ENCODE measurements at regions not wholly inside any gene's neighbourhood (a gene's known extent, or its start where the extent isn't known, plus 50 kb on each side); places are given as distances from the start of the nearest gene placed in this dataset.

DNA sequence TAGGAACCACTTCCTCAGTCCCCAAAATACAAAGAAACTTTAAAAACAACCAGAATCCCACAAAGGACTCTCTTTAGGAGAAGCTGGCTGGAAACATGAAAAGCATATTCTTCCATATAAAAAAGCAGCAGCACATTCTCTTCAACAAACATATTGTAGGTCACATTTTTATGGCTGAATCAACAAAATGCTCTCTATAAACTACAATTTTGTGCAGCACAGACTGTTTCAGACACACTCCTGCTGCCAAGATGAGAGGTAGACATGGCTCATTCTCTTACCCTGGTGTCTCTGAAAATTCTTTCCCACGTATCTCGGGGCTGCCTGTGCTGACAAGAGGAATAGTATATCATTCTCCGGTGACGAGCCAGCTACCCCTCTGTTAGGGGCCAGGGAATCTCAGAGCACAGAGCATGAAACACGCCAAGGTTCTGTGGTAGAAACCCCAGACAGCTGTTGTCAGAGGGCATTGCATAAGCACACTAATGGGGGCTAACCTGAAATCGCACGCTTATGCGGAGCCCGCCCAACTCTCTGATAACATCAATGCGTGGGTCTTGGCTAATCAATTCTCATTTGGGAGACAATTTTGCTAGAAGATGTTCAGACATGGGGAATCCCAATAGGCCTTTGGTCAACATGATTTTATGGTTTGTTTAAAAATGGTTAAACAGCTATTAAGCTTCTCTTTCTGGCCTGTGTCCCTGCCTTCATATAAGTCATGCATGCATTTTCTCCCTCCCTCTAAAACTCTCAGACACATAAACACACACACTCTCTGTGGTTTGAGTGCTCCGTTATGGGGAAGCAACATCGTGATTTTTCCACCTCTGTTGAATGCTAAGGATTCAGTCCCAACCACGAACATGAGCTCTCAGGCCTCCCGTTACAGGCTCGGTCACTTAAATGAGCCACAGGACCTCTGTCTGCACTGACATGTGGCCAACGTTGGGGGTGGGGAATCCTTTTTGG lies 177.5 kb downstream of the INO80D start (continued):
- no peak for TF ChIP-seq POLR2AphosphoS5 (IDR thresholded peaks at IDR 0.05; ENCODE audit: low read depth, low read length)

DNA sequence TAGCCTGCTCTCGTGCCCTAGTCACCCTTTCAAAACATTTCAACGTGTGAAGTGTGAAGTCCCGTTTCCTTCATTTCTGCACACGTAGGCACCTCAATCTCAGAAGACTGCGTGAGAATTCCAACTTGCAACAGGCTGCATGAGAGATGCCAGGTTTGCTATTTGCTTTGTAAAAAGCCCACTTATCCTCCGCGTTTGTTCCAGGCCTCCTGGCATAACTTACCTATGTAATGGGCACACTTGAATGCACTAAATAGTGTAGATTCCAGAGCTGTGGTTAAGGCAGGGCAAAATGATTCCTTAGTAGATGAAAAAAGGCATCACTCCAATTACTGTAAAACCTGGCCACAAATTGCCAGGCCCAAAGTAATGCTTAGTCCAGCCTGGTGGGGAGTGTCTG lies 179.6 kb downstream of the INO80D start:
- Histone ChIP-seq H3K27me3 (ENCODE audit: control insufficient read depth, insufficient read depth, low read length) (peaks cover 4% of the 10 kb centered on the region), H3K36me3 (ENCODE audit: control insufficient read depth, insufficient read depth, low read length) (no peaks in the 10 kb centered on the region), H3K4me1 (ENCODE audit: control insufficient read depth, insufficient read depth, low read length) (no peaks in the 10 kb centered on the region), H3K9me3 (ENCODE audit: control insufficient read depth, insufficient read depth, low read depth, low read length) (no peaks in the 10 kb centered on the region), H3K27ac (ENCODE audit: low read length) (no peak overlapping the region), H3K4me3 (ENCODE audit: low read depth in 2 of 2, low read length in 2 of 2) (no peak overlapping the region)
- no peak for DNase-seq (ENCODE audit: low read depth, low spot score)
- in situ Hi-C loops (cut with HindIII; ENCODE audit: low pct_unique_long_range_greater_than_20kb, low sequenced_read_pairs) = no loop called here
- ChIA-PET POLR2A (no interaction called here), CTCF (no interaction called here)
- BruUV-seq (replicated peaks) = no TSS peak
- intact Hi-C loops (cut with micrococcal nuclease; ENCODE audit: unreplicated experiment) = no loop called here
- no peak for ATAC-seq
- TF ChIP-seq TCF7L2 (IDR thresholded peaks at IDR 0.05; ENCODE audit: low read depth, low read length) (no peak), SIN3A (IDR thresholded peaks at IDR 0.05; ENCODE audit: borderline replicate concordance, insufficient read depth, low read depth, low read length) (no peak), POLR2AphosphoS5 (IDR thresholded peaks at IDR 0.05; ENCODE audit: low read depth, low read length) (no peak)
- TF ChIP-seq, protein P1, sequence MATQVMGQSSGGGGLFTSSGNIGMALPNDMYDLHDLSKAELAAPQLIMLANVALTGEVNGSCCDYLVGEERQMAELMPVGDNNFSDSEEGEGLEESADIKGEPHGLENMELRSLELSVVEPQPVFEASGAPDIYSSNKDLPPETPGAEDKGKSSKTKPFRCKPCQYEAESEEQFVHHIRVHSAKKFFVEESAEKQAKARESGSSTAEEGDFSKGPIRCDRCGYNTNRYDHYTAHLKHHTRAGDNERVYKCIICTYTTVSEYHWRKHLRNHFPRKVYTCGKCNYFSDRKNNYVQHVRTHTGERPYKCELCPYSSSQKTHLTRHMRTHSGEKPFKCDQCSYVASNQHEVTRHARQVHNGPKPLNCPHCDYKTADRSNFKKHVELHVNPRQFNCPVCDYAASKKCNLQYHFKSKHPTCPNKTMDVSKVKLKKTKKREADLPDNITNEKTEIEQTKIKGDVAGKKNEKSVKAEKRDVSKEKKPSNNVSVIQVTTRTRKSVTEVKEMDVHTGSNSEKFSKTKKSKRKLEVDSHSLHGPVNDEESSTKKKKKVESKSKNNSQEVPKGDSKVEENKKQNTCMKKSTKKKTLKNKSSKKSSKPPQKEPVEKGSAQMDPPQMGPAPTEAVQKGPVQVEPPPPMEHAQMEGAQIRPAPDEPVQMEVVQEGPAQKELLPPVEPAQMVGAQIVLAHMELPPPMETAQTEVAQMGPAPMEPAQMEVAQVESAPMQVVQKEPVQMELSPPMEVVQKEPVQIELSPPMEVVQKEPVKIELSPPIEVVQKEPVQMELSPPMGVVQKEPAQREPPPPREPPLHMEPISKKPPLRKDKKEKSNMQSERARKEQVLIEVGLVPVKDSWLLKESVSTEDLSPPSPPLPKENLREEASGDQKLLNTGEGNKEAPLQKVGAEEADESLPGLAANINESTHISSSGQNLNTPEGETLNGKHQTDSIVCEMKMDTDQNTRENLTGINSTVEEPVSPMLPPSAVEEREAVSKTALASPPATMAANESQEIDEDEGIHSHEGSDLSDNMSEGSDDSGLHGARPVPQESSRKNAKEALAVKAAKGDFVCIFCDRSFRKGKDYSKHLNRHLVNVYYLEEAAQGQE (IDR thresholded peaks at IDR 0.05; ENCODE audit: insufficient read depth in 1 of 2, low read depth in 2 of 2, low read length in 1 of 2) = no peak
- TF ChIP-seq, protein P2, sequence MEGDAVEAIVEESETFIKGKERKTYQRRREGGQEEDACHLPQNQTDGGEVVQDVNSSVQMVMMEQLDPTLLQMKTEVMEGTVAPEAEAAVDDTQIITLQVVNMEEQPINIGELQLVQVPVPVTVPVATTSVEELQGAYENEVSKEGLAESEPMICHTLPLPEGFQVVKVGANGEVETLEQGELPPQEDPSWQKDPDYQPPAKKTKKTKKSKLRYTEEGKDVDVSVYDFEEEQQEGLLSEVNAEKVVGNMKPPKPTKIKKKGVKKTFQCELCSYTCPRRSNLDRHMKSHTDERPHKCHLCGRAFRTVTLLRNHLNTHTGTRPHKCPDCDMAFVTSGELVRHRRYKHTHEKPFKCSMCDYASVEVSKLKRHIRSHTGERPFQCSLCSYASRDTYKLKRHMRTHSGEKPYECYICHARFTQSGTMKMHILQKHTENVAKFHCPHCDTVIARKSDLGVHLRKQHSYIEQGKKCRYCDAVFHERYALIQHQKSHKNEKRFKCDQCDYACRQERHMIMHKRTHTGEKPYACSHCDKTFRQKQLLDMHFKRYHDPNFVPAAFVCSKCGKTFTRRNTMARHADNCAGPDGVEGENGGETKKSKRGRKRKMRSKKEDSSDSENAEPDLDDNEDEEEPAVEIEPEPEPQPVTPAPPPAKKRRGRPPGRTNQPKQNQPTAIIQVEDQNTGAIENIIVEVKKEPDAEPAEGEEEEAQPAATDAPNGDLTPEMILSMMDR (IDR thresholded peaks at IDR 0.05) = no peak

DNA sequence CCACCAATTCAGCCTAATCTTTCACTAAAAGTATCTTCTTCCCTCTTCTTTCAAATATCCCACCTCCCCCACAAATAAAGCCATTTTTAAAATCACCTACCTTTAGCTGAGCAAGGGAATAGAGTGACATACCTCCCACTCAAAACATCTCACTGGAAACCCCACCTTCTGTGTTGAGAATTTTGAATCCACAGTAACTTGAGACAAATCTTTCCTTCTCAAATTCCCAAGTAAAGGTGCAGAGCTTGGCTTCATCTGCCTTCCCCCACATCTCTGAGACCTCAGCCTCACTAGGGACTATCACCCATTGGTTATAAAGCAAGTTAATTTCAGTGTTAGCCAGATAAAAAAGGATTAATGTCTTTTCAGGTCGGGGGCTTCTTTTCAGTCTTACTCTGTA lies 180.4 kb downstream of the INO80D start:
- POLR2A ChIA-PET = no interaction called here
- Histone ChIP-seq H3K27me3 (ENCODE audit: control insufficient read depth, insufficient read depth, low read length) (peaks cover 2% of the 10 kb centered on the region; the same call in 1 of the 2 replicates), H3K4me1 (ENCODE audit: control insufficient read depth, insufficient read depth, low read length) (no peaks in the 10 kb centered on the region), H3K36me3 (ENCODE audit: control insufficient read depth, insufficient read depth, low read length) (no peaks in the 10 kb centered on the region), H3K9me3 (ENCODE audit: control insufficient read depth, insufficient read depth, low read depth, low read length) (no peaks in the 10 kb centered on the region), H3K4me3 (ENCODE audit: low read depth in 2 of 2, low read length in 2 of 2) (no peak overlapping the region), H3K27ac (ENCODE audit: low read length) (no peak overlapping the region)
- ATAC-seq (no peak), DNase-seq (ENCODE audit: low read depth, low spot score) (no peak)
- in situ Hi-C loops (cut with HindIII; ENCODE audit: low pct_unique_long_range_greater_than_20kb, low sequenced_read_pairs) (no loop called here), intact Hi-C loops (cut with micrococcal nuclease; ENCODE audit: unreplicated experiment) (no loop called here)
- CTCF ChIA-PET = no interaction called here
- no TSS peak for BruUV-seq (replicated peaks)
- TF ChIP-seq TCF7L2 (IDR thresholded peaks at IDR 0.05; ENCODE audit: low read depth, low read length) = no peak
- TF ChIP-seq, protein P1 (IDR thresholded peaks at IDR 0.05; ENCODE audit: insufficient read depth in 1 of 2, low read depth in 2 of 2, low read length in 1 of 2) = no peak
- no peak for TF ChIP-seq SIN3A (IDR thresholded peaks at IDR 0.05; ENCODE audit: borderline replicate concordance, insufficient read depth, low read depth, low read length)
- TF ChIP-seq, protein P2 (IDR thresholded peaks at IDR 0.05) = no peak
- TF ChIP-seq POLR2AphosphoS5 (IDR thresholded peaks at IDR 0.05; ENCODE audit: low read depth, low read length) = no peak

Measured in Panc1 (cell line).